Gastrocnemius medialis (tissue), 4 donors: ENCODE measurements at regions not wholly inside any gene's neighbourhood (a gene's known extent, or its start where the extent isn't known, plus 50 kb on each side); places are given as distances from the start of the nearest gene placed in this dataset.

ENCODE experiments used
- ATAC-seq, 2 donors: fragments of 150-250 bp; one replicate each; pipeline ENCODE4 v1.9.1; 2016
- DNase-seq, 2 donors: peaks; one replicate each; pipeline ENCODE4 v3.0.0-alpha.2; 2019
- H3K27ac ChIP-seq, 4 donors: fragments of 200-600 bp; sonication (generic); 1 replicate in 1 of 4; 2 replicates in 3 of 4; pipeline ENCODE4 v1.5.1; 2016 to 2018; ENCODE audit warnings: mild to moderate bottlenecking in 2 of 4, moderate library complexity in 1 of 4
- H3K27me3 ChIP-seq, 3 donors: fragments of 200-600 bp; sonication (generic) in 2 of 3; 1 replicate in 1 of 3; 2 replicates in 2 of 3; pipeline versions ENCODE4 v1.5.1 to v1.6.0; 2016 to 2019; ENCODE audit warnings: mild to moderate bottlenecking in 1 of 3, moderate library complexity in 1 of 3
- H3K36me3 ChIP-seq, 2 donors: fragments of 200-600 bp; sonication (generic) in 1 of 2; one replicate each; pipeline ENCODE4 v1.5.1; 2017 to 2018
- H3K4me1 ChIP-seq, 2 donors: fragments of 200-600 bp; sonication (generic) in 1 of 2; one replicate each; pipeline ENCODE4 v1.5.1; 2016 to 2017; ENCODE audit warnings: mild to moderate bottlenecking in 2 of 2
- H3K4me3 ChIP-seq, 4 donors: fragments of 200-600 bp; sonication (generic) in 3 of 4; 1 replicate in 1 of 4; 2 replicates in 3 of 4; pipeline ENCODE4 v1.5.1; 2016 to 2019; ENCODE audit warnings: mild to moderate bottlenecking in 2 of 4
- H3K9me3 ChIP-seq, 3 donors: fragments of 200-600 bp; sonication (generic) in 2 of 3; 1 replicate in 1 of 3; 2 replicates in 2 of 3; pipeline ENCODE4 v1.5.1; 2016 to 2019
- POLR2A ChIP-seq, 2 donors: fragments of 450-650 bp; IDR thresholded peaks; one replicate each; pipeline ENCODE4 v1.6.1; 2017; ENCODE audit warnings: antibody characterized with exemption in 2 of 2, mild to moderate bottlenecking in 2 of 2, moderate library complexity in 2 of 2
- in situ Hi-C, 4 donors: fragments of 200-750 bp; cut with MboI; loops; one replicate each; pipeline versions ENCODE4 v1.15.0 to v1.8.0; 2017; ENCODE audit warnings: low sequenced_read_pairs in 4 of 4
- intact Hi-C: fragments of 100-400 bp; cut with DNase I; formaldehyde crosslinking; loops from one replicate; pipeline ENCODE4 v1.15.1; 2023; ENCODE audit warnings: low total_unique reads
- TF ChIP-seq, protein P1 (sequence below), 5 experiments: fragments of 450-650 bp in 3 of 5; fragments of 200-600 bp in 2 of 5; sonication (generic) in 2 of 5; IDR thresholded peaks in 4 of 5; conservative IDR thresholded peaks in 1 of 5; 1 replicate in 4 of 5; 2 replicates in 1 of 5; pipeline ENCODE4 v1.5.1; 2016 to 2019; ENCODE audit warnings: antibody characterized with exemption in 5 of 5, mild to moderate bottlenecking in 3 of 5, moderate library complexity in 3 of 5

DNA sequence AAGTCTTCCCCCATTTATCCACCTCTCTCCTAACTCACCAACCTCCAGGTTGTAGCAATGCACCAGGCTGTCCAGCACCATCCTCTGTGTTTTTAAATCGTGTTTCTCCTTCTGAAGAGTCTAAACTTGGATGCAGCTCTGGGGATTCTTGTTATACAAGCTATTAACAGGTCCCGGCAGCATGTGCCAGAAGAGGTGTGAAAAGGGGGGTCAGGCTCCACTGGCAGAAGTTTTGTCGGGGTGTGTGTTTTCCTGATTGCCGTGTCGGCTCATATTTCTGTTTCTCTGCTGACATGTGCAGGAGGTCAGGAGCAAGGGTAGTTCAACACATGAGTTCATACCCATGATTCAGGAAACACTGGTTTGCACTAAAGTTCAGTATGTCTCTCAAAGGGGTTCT, 658.6 kb upstream of the CAMK1G start:
- H3K4me1 ChIP-seq, result no peaks in the 10 kb centered on the region
- no peaks in the 10 kb centered on the region for H3K27me3 ChIP-seq
- intact Hi-C loops (no loop called here), in situ Hi-C loops (no loop called here)
- DNase-seq (no peak), ATAC-seq (no peak)
- no peak overlapping the region for H3K4me3 ChIP-seq
- TF ChIP-seq, protein P1, sequence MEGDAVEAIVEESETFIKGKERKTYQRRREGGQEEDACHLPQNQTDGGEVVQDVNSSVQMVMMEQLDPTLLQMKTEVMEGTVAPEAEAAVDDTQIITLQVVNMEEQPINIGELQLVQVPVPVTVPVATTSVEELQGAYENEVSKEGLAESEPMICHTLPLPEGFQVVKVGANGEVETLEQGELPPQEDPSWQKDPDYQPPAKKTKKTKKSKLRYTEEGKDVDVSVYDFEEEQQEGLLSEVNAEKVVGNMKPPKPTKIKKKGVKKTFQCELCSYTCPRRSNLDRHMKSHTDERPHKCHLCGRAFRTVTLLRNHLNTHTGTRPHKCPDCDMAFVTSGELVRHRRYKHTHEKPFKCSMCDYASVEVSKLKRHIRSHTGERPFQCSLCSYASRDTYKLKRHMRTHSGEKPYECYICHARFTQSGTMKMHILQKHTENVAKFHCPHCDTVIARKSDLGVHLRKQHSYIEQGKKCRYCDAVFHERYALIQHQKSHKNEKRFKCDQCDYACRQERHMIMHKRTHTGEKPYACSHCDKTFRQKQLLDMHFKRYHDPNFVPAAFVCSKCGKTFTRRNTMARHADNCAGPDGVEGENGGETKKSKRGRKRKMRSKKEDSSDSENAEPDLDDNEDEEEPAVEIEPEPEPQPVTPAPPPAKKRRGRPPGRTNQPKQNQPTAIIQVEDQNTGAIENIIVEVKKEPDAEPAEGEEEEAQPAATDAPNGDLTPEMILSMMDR (IDR thresholded peaks at IDR 0.05 in 4 of 5, conservative IDR thresholded peaks at IDR 0.05 in 1 of 5), result no peak
- TF ChIP-seq POLR2A (IDR thresholded peaks at IDR 0.05), result no peak
- H3K9me3 ChIP-seq, result no peaks in the 10 kb centered on the region
- H3K27ac ChIP-seq, result no peak overlapping the region
- no peaks in the 10 kb centered on the region for H3K36me3 ChIP-seq

DNA sequence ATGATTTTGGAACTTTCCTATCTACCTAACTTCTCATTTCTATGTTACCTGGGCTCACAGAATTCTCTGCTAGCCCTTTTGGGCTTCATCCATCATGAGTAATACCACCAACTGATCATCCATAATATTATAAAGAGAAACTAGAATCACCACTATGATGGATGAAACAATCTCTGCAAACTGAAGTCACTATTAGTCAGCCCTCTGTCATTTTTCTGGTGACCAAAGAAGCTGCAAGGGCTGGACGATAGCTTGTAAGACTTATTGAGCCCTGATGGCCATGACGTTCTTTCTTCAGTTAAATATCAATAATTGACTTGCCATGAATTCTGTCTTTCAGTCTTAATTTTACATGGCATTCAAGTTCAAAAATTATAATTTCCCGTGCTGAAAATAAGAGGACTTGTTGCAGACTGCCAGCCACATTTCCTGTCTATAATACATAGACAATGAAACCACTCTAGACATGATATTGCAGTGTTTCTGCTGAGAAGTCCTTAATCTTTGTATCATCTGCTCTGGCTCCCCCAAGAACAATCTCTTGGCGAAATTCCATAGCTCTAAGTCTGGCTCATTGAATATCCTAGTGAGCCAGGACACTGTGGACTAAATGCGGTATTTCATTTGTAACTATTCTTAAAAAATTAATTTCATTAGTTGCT, 655.0 kb upstream of the CAMK1G start:
- no peaks in the 10 kb centered on the region for H3K4me1 ChIP-seq
- no peaks in the 10 kb centered on the region for H3K27me3 ChIP-seq
- in situ Hi-C loops (no loop called here), intact Hi-C loops (no loop called here)
- TF ChIP-seq POLR2A (IDR thresholded peaks at IDR 0.05), result no peak
- TF ChIP-seq, protein P1 (IDR thresholded peaks at IDR 0.05 in 4 of 5, conservative IDR thresholded peaks at IDR 0.05 in 1 of 5), result no peak
- no peak overlapping the region for H3K27ac ChIP-seq
- no peaks in the 10 kb centered on the region for H3K36me3 ChIP-seq
- no peaks in the 10 kb centered on the region for H3K9me3 ChIP-seq
- ATAC-seq, result no peak
- DNase-seq, result no peak
- no peak overlapping the region for H3K4me3 ChIP-seq

DNA sequence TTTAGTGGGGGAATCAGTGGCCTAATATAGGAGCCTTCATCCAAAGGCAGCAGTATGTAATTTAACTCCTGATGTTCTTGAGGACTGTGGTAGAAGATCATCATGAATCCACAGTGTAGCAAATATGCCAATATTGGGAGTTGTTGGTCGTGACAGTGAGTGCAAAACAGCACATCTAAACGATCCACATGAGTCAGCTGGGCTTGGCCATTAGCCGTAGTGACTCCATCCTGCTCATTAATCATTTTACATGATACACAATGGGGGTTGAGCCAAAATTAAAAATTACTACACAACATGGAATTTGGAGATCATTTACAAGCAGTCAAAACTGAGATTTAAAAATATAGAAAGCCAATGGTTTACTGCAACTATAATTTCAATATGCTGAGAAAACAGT, 653.9 kb upstream of the CAMK1G start:
- no peaks in the 10 kb centered on the region for H3K9me3 ChIP-seq
- in situ Hi-C loops, result no loop called here
- ATAC-seq (no peak), DNase-seq (no peak)
- no peak overlapping the region for H3K27ac ChIP-seq
- no peak overlapping the region for H3K4me3 ChIP-seq
- intact Hi-C loops, result no loop called here
- H3K27me3 ChIP-seq, result no peaks in the 10 kb centered on the region
- H3K36me3 ChIP-seq, result no peaks in the 10 kb centered on the region
- no peaks in the 10 kb centered on the region for H3K4me1 ChIP-seq
- no peak for TF ChIP-seq POLR2A (IDR thresholded peaks at IDR 0.05)
- TF ChIP-seq, protein P1 (IDR thresholded peaks at IDR 0.05 in 4 of 5, conservative IDR thresholded peaks at IDR 0.05 in 1 of 5), result no peak

DNA sequence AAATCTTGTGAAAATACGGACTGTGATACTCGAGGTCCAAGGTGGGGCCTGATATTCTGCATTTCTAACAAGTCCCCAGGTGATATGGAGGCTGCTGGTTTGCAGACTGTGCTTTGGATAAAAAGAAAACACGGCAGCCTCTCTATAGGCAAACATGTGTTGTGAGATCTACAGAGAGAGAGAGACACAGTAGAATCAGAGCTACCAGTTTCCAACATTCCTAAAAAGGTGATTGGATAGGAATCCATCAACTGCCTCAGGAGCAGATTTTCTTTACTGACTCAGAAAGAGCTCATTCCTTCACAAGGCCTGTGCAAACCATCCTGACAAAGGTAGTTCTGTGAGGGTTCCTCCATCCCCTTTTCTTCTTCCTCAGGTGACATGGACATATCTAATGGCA, 651.6 kb upstream of the CAMK1G start:
- Histone ChIP-seq H3K36me3 (no peaks in the 10 kb centered on the region), H3K27ac (no peak overlapping the region), H3K9me3 (no peaks in the 10 kb centered on the region), H3K27me3 (no peaks in the 10 kb centered on the region), H3K4me1 (no peaks in the 10 kb centered on the region), H3K4me3 (no peak overlapping the region)
- in situ Hi-C loops, result no loop called here
- TF ChIP-seq POLR2A (IDR thresholded peaks at IDR 0.05), result no peak
- TF ChIP-seq, protein P1 (IDR thresholded peaks at IDR 0.05 in 4 of 5, conservative IDR thresholded peaks at IDR 0.05 in 1 of 5), result no peak
- intact Hi-C loops, result no loop called here
- ATAC-seq (no peak), DNase-seq (no peak)

DNA sequence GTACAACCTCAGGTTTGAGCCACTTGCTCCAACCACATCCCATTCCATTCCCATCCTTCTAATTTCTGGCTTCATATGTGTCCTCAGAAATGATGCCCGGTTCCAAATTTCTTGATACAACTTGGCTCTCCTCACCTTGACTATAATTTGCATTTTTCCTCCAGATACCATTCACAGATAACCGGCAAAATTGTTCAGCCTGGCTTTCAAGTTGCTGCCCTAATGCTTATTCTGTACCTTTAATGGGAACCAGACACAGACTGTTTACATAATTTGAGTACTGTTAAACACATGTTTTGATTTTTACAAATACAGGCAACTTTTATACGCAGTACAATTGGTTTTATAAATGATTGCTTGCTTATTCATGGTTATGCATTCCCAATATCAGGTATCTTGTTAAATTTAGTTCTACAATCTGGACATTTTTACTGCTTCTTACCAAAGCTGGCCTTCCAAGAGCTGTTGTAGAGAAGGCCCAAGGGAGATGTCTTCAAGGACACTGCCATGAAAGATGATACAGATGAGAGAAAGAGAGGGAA, 649.5 kb upstream of the CAMK1G start:
- in situ Hi-C loops, result no loop called here
- Histone ChIP-seq H3K4me3 (no peak overlapping the region), H3K9me3 (no peaks in the 10 kb centered on the region), H3K36me3 (no peaks in the 10 kb centered on the region), H3K27ac (no peak overlapping the region), H3K4me1 (no peaks in the 10 kb centered on the region), H3K27me3 (no peaks in the 10 kb centered on the region)
- no peak for ATAC-seq
- intact Hi-C loops, result no loop called here
- DNase-seq, result no peak
- TF ChIP-seq POLR2A (IDR thresholded peaks at IDR 0.05), result no peak
- TF ChIP-seq, protein P1 (IDR thresholded peaks at IDR 0.05 in 4 of 5, conservative IDR thresholded peaks at IDR 0.05 in 1 of 5), result no peak
